Tibial nerve (tissue), 4 donors: ENCODE measurements at regions not wholly inside any gene's neighbourhood (a gene's known extent, or its start where the extent isn't known, plus 50 kb on each side); places are given as distances from the start of the nearest gene placed in this dataset.

Experiments used
- DNase-seq, 2 donors: peaks; one replicate each; pipeline ENCODE4 v3.0.0-alpha.2; 2019; ENCODE audit warnings: low spot score in 2 of 2
- H3K27ac ChIP-seq, 4 donors: fragments of 200-600 bp; sonication (generic) in 3 of 4; one replicate each; pipeline ENCODE4 v1.5.1; 2017 to 2019; ENCODE audit warnings: mild to moderate bottlenecking in 1 of 4
- H3K27me3 ChIP-seq, 2 donors: fragments of 200-600 bp; sonication (generic) in 1 of 2; one replicate each; pipeline versions ENCODE4 v1.5.1 to v1.6.0; 2017 to 2019
- H3K36me3 ChIP-seq, 3 donors: fragments of 200-600 bp; sonication (generic); one replicate each; pipeline ENCODE4 v1.5.1; 2018 to 2019
- H3K4me1 ChIP-seq, 4 donors: fragments of 200-600 bp; sonication (generic) in 3 of 4; one replicate each; pipeline ENCODE4 v1.5.1; 2017 to 2019
- H3K4me3 ChIP-seq, 4 donors: fragments of 200-600 bp; sonication (generic) in 3 of 4; one replicate each; pipeline ENCODE4 v1.5.1; 2017 to 2019; ENCODE audit warnings: mild to moderate bottlenecking in 1 of 4, moderate library complexity in 1 of 4
- H3K9me3 ChIP-seq, 4 donors: fragments of 200-600 bp; sonication (generic) in 3 of 4; one replicate each; pipeline ENCODE4 v1.5.1; 2017 to 2019
- EP300 ChIP-seq, 2 donors: sonication (generic); formaldehyde crosslinking; IDR thresholded peaks; one replicate each; pipeline ENCODE4 v1.6.1; 2017; ENCODE audit warnings: antibody characterized with exemption in 2 of 2, mild to moderate bottlenecking in 1 of 2
- POLR2A ChIP-seq, 2 donors: fragments of 450-650 bp; IDR thresholded peaks; one replicate each; pipeline ENCODE4 v1.6.1; 2017; ENCODE audit warnings: antibody characterized with exemption in 2 of 2, mild to moderate bottlenecking in 2 of 2, moderate library complexity in 2 of 2
- WGBS, 2 donors: methylation state at CpG; one replicate each; pipeline ENCODE4 v1.1.5; 2018; 5-methylcytosine and 5-hydroxymethylcytosine counted together
- TF ChIP-seq, protein P1 (sequence below), 5 experiments: fragments of 200-600 bp in 3 of 5; fragments of 450-650 bp in 2 of 5; sonication (generic) in 3 of 5; IDR thresholded peaks; one replicate each; pipeline ENCODE4 v1.5.1; 2016 to 2019; ENCODE audit warnings: antibody characterized with exemption in 5 of 5, mild to moderate bottlenecking in 3 of 5, moderate library complexity in 2 of 5

DNA sequence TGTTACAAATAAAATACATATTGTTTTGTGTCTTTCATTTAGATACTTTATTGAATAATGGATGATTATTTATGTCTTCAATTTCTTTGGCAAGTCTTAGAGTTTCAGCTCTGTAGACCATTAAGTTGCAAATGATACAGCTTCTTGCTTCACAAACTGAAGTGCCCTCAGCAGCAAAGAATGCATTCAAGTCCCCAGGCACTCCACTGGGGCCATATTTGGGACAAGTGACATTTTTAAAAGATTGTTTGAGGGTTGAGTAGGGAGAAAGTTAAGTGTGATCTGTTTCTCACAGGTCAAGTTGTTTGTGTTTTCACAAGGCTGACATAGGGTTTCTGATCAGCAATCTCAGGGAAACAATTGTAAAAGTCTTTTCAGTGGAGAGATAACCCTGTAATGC is 400.7 kb downstream of the PLA2G4A start:
- no peaks in the 10 kb centered on the region for H3K4me1 ChIP-seq
- H3K4me3 ChIP-seq = no peak overlapping the region
- no peaks in the 10 kb centered on the region for H3K36me3 ChIP-seq
- no peaks in the 10 kb centered on the region for H3K27me3 ChIP-seq
- TF ChIP-seq, protein P1, sequence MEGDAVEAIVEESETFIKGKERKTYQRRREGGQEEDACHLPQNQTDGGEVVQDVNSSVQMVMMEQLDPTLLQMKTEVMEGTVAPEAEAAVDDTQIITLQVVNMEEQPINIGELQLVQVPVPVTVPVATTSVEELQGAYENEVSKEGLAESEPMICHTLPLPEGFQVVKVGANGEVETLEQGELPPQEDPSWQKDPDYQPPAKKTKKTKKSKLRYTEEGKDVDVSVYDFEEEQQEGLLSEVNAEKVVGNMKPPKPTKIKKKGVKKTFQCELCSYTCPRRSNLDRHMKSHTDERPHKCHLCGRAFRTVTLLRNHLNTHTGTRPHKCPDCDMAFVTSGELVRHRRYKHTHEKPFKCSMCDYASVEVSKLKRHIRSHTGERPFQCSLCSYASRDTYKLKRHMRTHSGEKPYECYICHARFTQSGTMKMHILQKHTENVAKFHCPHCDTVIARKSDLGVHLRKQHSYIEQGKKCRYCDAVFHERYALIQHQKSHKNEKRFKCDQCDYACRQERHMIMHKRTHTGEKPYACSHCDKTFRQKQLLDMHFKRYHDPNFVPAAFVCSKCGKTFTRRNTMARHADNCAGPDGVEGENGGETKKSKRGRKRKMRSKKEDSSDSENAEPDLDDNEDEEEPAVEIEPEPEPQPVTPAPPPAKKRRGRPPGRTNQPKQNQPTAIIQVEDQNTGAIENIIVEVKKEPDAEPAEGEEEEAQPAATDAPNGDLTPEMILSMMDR (IDR thresholded peaks at IDR 0.05) = no peak
- TF ChIP-seq EP300 (IDR thresholded peaks at IDR 0.05) (no peak), POLR2A (IDR thresholded peaks at IDR 0.05) (no peak)
- no peak for DNase-seq
- H3K9me3 ChIP-seq = no peaks in the 10 kb centered on the region
- H3K27ac ChIP-seq = no peak overlapping the region

DNA sequence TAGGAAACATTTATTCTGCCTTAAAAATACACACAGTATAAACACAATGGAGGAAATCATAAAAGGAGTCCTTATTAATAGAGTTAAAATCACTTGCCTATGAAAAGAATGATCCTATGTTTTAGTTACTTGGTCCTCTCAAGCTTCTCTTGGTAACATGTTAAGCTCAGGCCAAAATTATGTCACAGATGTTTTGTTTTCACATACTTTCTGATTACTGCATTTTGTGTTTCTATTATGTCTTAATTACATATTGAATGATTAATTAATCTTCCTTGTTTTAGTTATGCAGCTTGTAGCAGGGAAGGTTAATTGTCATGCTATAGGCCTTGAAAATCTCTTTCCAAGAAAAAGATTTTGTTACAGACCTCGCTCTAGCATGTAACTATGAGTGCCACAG is 406.0 kb downstream of the PLA2G4A start:
- WGBS, 2 donors = 82 to 84% methylated on average over 1 of the region's 1 CpG
- no peaks in the 10 kb centered on the region for H3K36me3 ChIP-seq
- no peak overlapping the region for H3K4me3 ChIP-seq
- TF ChIP-seq, protein P1 (IDR thresholded peaks at IDR 0.05) = no peak
- TF ChIP-seq EP300 (IDR thresholded peaks at IDR 0.05) (no peak), POLR2A (IDR thresholded peaks at IDR 0.05) (no peak)
- H3K9me3 ChIP-seq = no peaks in the 10 kb centered on the region
- H3K27ac ChIP-seq = no peak overlapping the region
- DNase-seq = no peak
- H3K4me1 ChIP-seq = no peaks in the 10 kb centered on the region
- H3K27me3 ChIP-seq = no peaks in the 10 kb centered on the region

DNA sequence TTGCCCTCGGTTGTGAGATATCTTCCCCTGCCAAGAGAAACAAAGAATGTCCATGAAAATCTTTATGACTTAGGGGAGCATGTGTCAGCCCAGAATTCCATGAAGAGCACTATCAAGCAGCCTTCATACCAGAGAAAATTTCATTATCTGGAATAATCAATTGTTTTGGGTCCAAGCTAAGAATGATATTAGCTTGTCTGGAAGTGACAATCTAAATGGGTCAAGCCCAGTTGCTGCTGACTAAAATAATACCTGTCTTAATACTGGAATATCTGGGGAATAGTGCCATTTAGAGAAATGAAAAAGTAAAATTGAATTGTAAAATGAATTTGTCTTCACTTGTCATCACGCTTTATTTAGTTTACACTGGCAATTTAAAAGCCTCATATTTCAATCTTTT is 407.4 kb downstream of the PLA2G4A start:
- no peak overlapping the region for H3K27ac ChIP-seq
- no peaks in the 10 kb centered on the region for H3K4me1 ChIP-seq
- H3K27me3 ChIP-seq = no peaks in the 10 kb centered on the region
- H3K4me3 ChIP-seq = no peak overlapping the region
- H3K36me3 ChIP-seq = no peaks in the 10 kb centered on the region
- TF ChIP-seq EP300 (IDR thresholded peaks at IDR 0.05) (no peak), POLR2A (IDR thresholded peaks at IDR 0.05) (no peak)
- TF ChIP-seq, protein P1 (IDR thresholded peaks at IDR 0.05) = no peak
- WGBS, 2 donors = 58 to 62% methylated on average over 2 of the region's 2 CpGs
- no peaks in the 10 kb centered on the region for H3K9me3 ChIP-seq
- no peak for DNase-seq

DNA sequence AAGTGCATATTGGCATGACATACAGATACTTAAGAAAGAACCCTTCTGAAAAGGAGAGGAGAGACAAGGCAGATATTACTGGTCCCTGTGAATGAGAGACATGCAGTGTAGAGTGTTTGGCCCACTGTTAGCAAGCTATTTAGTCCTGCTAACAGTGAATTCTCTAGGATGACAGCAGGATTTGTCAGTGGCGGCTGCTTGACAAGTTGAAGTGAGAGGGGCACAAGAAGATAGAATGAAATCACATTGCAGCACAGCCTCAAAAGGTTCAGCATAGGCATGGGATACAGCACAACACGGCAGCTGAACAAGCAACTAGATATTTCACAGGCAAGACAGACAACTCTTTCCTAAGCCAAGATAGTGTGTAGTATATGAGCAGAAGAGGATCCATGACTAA is 407.9 kb downstream of the PLA2G4A start:
- WGBS, 2 donors = 70 to 79% methylated on average over 2 of the region's 2 CpGs
- no peaks in the 10 kb centered on the region for H3K27me3 ChIP-seq
- H3K27ac ChIP-seq = no peak overlapping the region
- H3K4me1 ChIP-seq = no peaks in the 10 kb centered on the region
- H3K4me3 ChIP-seq = no peak overlapping the region
- no peaks in the 10 kb centered on the region for H3K36me3 ChIP-seq
- TF ChIP-seq, protein P1 (IDR thresholded peaks at IDR 0.05) = no peak
- no peak for TF ChIP-seq POLR2A (IDR thresholded peaks at IDR 0.05)
- TF ChIP-seq EP300 (IDR thresholded peaks at IDR 0.05) = no peak
- no peaks in the 10 kb centered on the region for H3K9me3 ChIP-seq
- no peak for DNase-seq

DNA sequence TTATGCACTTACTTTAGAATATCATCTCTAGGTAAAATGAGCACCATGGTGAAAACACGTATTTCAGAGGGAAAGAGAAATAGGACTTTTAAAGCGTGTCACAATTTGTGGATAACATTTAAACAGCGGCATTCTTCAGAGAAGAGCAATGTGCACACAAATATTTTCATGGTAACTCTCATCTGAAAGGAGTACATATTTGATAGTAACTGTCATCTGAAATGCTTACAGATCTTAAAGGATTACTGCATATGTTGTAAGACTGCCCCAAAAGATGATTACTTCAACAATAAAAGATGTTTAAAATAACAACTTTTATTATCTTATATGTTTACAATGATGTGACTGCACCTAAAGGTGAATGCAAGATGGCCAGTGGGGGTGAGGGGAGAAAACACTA is 408.8 kb downstream of the PLA2G4A start:
- no peaks in the 10 kb centered on the region for H3K9me3 ChIP-seq
- no peaks in the 10 kb centered on the region for H3K27me3 ChIP-seq
- no peak overlapping the region for H3K27ac ChIP-seq
- no peak for DNase-seq
- WGBS, 2 donors = 93 to 94% methylated on average over 3 of the region's 3 CpGs
- H3K36me3 ChIP-seq = no peaks in the 10 kb centered on the region
- no peaks in the 10 kb centered on the region for H3K4me1 ChIP-seq
- no peak overlapping the region for H3K4me3 ChIP-seq
- TF ChIP-seq EP300 (IDR thresholded peaks at IDR 0.05) = no peak
- no peak for TF ChIP-seq POLR2A (IDR thresholded peaks at IDR 0.05)
- TF ChIP-seq, protein P1 (IDR thresholded peaks at IDR 0.05) = no peak
